ENCODE measurements at regions not wholly inside any gene's neighbourhood (a gene's known extent, or its start where the extent isn't known, plus 50 kb on each side); places are given as distances from the start of the nearest gene placed in this dataset.
"Not testable (repeated sequence)": the region's sequence is repeated elsewhere in the genome, so short reads cannot be mapped to it uniquely, and the experiment has no call there.

DNA sequence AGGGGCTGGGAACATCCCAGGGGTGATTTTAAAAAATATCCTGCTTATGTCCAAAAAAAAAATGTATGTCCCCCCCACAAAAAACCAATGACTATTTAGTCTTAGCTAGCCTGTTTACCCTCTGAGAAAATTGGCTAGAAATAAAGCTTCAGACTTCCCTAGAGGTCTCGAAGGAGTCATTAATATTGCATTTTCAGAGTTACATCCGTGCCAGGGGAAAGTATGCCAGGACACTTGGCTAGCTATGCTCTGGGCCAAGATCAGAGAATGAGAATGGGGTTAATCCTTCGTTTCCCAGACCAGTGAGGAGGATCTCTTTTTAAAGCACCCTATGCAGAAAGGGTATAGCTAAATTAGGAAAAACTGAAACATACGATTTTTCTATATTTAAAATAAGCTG lies 183.6 kb downstream of the MC4R start:
- Mint-ChIP-seq H3K36me3 (ENCODE audit: low read depth) (no peaks in the 10 kb centered on the region), H3K27me3 (no peaks in the 10 kb centered on the region), H3K27ac (no peak overlapping the region), H3K4me1 (ENCODE audit: low read depth) (no peaks in the 10 kb centered on the region), H3K4me3 (no peak overlapping the region), H3K9me3 (no peaks in the 10 kb centered on the region)

- Mint-ChIP-seq H3K4me3 (no peak overlapping the region), H3K27ac (no peak overlapping the region), H3K4me1 (ENCODE audit: low read depth) (no peaks in the 10 kb centered on the region), H3K9me3 (no peaks in the 10 kb centered on the region), H3K36me3 (ENCODE audit: low read depth) (no peaks in the 10 kb centered on the region), H3K27me3 (no peaks in the 10 kb centered on the region)
These were observed 190.4 kb downstream of the MC4R start for GRCh38 chr18:60182223-60182622.

DNA sequence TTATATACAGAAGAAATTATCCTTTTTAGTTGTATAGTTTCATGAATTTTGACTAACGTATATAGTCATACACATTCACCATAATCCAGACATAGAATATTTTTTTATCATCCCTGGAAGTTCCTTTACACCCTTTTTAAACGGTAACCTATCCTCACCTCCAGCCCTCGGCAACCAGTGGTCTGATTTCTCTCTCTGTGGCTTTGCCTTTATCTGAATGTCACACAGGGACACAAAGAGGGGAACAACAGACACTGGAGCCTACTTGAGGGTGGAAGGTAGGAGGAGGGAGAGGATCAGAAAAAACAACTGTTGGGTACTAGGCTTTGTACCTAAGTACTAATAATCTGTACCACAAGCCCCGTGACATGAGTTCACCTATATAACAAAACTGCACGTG lies 191.9 kb downstream of the MC4R start:
- Mint-ChIP-seq H3K4me3 (no peak overlapping the region), H3K9me3 (no peaks in the 10 kb centered on the region), H3K27ac (no peak overlapping the region), H3K36me3 (ENCODE audit: low read depth) (no peaks in the 10 kb centered on the region), H3K4me1 (ENCODE audit: low read depth) (no peaks in the 10 kb centered on the region), H3K27me3 (no peaks in the 10 kb centered on the region)

DNA sequence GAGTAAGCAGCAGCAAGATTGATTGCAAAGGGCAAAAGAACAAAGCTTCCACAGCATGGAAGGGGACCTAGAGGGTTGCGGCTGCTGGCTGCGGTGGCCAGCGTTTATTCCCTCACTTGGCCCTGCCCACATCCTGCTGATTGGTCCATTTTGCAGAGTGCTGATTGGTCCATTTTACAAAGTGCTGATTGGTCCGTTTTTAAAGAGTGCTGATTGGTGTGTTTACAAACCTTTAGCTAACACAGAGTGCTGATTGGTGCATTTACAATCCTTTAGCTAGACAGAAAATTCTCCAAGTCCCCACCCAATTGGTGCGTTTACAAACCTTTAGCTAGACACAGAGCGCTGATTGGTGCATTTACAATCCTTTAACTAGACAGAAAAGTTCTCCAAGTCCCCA lies 194.4 kb downstream of the MC4R start:
- not testable (repeated sequence) for H3K9me3 Mint-ChIP-seq; H3K4me3 Mint-ChIP-seq; H3K4me1 Mint-ChIP-seq (ENCODE audit: low read depth); H3K36me3 Mint-ChIP-seq (ENCODE audit: low read depth); H3K27ac Mint-ChIP-seq; H3K27me3 Mint-ChIP-seq

- H3K27ac Mint-ChIP-seq: no peak overlapping the region
These were observed 196.3 kb downstream of the MC4R start for GRCh38 chr18:60176259-60176658.

DNA sequence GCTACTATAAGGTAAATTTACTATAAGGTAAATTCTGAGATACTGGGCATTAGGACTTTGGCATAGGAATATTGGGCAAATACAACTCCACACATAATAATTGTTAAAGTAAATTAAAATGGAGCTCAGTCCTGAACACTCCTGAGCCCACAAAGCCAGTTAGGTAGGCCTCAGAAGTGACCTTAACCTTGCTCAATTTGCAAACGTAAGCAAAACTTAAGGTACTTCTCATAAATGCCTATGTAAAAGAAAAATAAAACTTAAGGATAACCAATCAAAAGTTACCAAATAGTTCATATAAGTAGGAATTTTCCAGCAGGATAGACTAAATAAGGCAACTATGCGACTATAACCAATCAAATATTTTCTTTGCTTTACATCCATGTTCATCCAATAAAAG lies 197.7 kb downstream of the MC4R start:
- no peaks in the 10 kb centered on the region for H3K9me3 Mint-ChIP-seq
- H3K4me3 Mint-ChIP-seq: no peak overlapping the region
- H3K4me1 Mint-ChIP-seq (ENCODE audit: low read depth): no peaks in the 10 kb centered on the region
- H3K27me3 Mint-ChIP-seq: no peaks in the 10 kb centered on the region
- H3K36me3 Mint-ChIP-seq (ENCODE audit: low read depth): no peaks in the 10 kb centered on the region
- no peak overlapping the region for H3K27ac Mint-ChIP-seq

More at GRCh38 chr18:60176259-60176658, 196.3 kb downstream of the MC4R start:
- H3K36me3 Mint-ChIP-seq (ENCODE audit: low read depth): no peaks in the 10 kb centered on the region
- H3K4me3 Mint-ChIP-seq: no peak overlapping the region
- H3K27me3 Mint-ChIP-seq: no peaks in the 10 kb centered on the region
- no peaks in the 10 kb centered on the region for H3K4me1 Mint-ChIP-seq (ENCODE audit: low read depth)
- no peaks in the 10 kb centered on the region for H3K9me3 Mint-ChIP-seq

DNA sequence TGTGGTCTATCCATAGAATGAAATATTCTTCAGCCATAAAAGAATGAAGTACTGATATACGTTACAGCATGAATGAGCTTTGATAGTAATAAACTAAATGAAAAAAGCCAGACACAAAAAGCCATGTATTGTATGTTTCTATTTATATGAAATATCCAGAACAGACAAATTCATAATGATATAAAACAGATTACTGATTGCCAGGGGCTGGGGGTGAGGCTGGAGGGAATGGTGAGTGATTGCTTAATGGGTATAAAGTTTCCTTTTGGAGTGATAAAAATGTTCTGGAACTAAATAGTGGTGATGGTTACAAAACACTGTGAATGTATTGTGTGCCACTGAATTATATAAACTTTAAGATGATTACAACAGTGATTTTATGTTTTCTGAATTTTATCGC lies 200.5 kb downstream of the MC4R start:
- Mint-ChIP-seq H3K4me1 (ENCODE audit: low read depth) (no peaks in the 10 kb centered on the region), H3K4me3 (no peak overlapping the region)

GRCh38 chr18:60163622-60164021 lies 209.0 kb downstream of the MC4R start:
- H3K27ac Mint-ChIP-seq: no peak overlapping the region
- H3K4me1 Mint-ChIP-seq (ENCODE audit: low read depth): no peaks in the 10 kb centered on the region
- H3K27me3 Mint-ChIP-seq: no peaks in the 10 kb centered on the region
- H3K4me3 Mint-ChIP-seq: no peak overlapping the region
- no peaks in the 10 kb centered on the region for H3K9me3 Mint-ChIP-seq
- H3K36me3 Mint-ChIP-seq (ENCODE audit: low read depth): no peaks in the 10 kb centered on the region

More for the DNA sequence above, 200.5 kb downstream of the MC4R start:
- H3K9me3 Mint-ChIP-seq: no peaks in the 10 kb centered on the region
- no peak overlapping the region for H3K27ac Mint-ChIP-seq
- H3K27me3 Mint-ChIP-seq: no peaks in the 10 kb centered on the region
- H3K36me3 Mint-ChIP-seq (ENCODE audit: low read depth): no peaks in the 10 kb centered on the region

GRCh38 chr18:60162388-60162787 lies 210.2 kb downstream of the MC4R start:
- H3K4me1 Mint-ChIP-seq (ENCODE audit: low read depth): no peaks in the 10 kb centered on the region

DNA sequence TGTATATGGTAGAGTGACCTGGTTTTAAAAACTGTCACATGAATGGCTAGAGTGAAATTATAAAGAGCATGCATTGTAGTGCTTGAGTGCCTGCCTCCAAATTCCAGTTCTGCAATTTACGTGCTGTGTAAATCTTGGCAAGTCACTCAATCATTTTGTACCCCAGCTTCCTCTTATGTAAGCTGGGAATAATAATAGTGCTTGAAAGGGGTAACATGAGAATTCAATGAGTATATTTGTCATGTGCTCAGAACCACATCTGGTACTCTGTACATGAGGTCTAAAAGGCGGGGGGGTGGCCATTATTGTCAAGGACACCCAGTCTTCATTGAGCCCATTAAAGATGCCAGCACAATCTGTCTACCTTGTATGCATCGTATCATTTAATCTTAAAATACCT lies 214.8 kb downstream of the MC4R start:
- H3K9me3 Mint-ChIP-seq: no peaks in the 10 kb centered on the region
- no peak overlapping the region for H3K4me3 Mint-ChIP-seq
- no peaks in the 10 kb centered on the region for H3K27me3 Mint-ChIP-seq
- H3K4me1 Mint-ChIP-seq (ENCODE audit: low read depth): no peaks in the 10 kb centered on the region
- no peak overlapping the region for H3K27ac Mint-ChIP-seq
- H3K36me3 Mint-ChIP-seq (ENCODE audit: low read depth): no peaks in the 10 kb centered on the region

More at GRCh38 chr18:60162388-60162787, 210.2 kb downstream of the MC4R start:
- H3K27ac Mint-ChIP-seq: no peak overlapping the region
- no peak overlapping the region for H3K4me3 Mint-ChIP-seq
- no peaks in the 10 kb centered on the region for H3K36me3 Mint-ChIP-seq (ENCODE audit: low read depth)
- H3K27me3 Mint-ChIP-seq: no peaks in the 10 kb centered on the region
- no peaks in the 10 kb centered on the region for H3K9me3 Mint-ChIP-seq

DNA sequence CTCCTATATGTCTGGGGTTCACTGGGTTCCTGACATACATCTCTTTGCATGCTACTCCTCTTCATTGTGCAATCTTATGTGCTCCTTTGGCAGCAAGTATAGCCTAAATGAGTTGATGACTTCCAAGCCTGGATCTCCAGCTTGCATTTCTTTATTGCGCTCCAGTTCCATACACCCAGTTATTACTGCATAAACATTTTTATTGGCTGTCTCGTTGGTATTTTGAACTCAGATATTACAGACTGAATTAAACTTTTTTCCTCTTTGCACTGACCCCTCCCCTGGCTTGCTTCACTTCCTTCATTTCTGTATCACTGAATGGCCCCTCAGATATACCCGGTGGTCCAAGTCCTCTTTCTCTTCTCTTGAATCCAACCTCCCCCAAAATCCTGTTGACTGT lies 219.2 kb downstream of the MC4R start:
- H3K27ac Mint-ChIP-seq: no peak overlapping the region
- no peaks in the 10 kb centered on the region for H3K27me3 Mint-ChIP-seq
- H3K36me3 Mint-ChIP-seq (ENCODE audit: low read depth): no peaks in the 10 kb centered on the region
- H3K4me3 Mint-ChIP-seq: no peak overlapping the region
- no peaks in the 10 kb centered on the region for H3K9me3 Mint-ChIP-seq
- no peaks in the 10 kb centered on the region for H3K4me1 Mint-ChIP-seq (ENCODE audit: low read depth)

GRCh38 chr18:60149316-60149715 lies 223.3 kb downstream of the MC4R start:
- Mint-ChIP-seq H3K36me3 (ENCODE audit: low read depth) (no peaks in the 10 kb centered on the region), H3K9me3 (no peaks in the 10 kb centered on the region), H3K27me3 (no peaks in the 10 kb centered on the region), H3K27ac (no peak overlapping the region), H3K4me1 (ENCODE audit: low read depth) (no peaks in the 10 kb centered on the region), H3K4me3 (no peak overlapping the region)

DNA sequence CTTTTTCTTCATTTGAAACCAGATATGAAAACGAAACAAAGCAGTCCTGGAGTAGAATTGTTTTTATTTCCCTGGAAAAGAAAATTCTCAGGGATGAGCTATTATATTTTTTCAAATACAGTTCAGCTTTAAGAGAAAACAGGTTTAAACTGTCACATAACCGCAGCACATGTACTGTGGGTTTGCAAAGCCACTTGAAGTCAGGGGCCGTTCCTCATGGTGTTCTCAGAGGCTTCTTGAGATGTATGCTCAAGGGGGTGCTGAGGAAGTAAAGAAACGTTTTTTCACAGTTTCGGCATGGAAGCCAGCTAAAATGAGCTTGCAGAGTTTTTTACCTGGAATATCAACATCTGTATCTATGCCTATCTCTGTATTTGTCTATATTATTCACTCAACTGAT lies 225.3 kb downstream of the MC4R start:
- no peaks in the 10 kb centered on the region for H3K4me1 Mint-ChIP-seq (ENCODE audit: low read depth)
- no peaks in the 10 kb centered on the region for H3K36me3 Mint-ChIP-seq (ENCODE audit: low read depth)
- no peak overlapping the region for H3K4me3 Mint-ChIP-seq
- no peak overlapping the region for H3K27ac Mint-ChIP-seq
- H3K27me3 Mint-ChIP-seq: no peaks in the 10 kb centered on the region
- H3K9me3 Mint-ChIP-seq: no peaks in the 10 kb centered on the region

- H3K9me3 Mint-ChIP-seq: no peaks in the 10 kb centered on the region
- H3K36me3 Mint-ChIP-seq (ENCODE audit: low read depth): no peaks in the 10 kb centered on the region
- no peak overlapping the region for H3K27ac Mint-ChIP-seq
- H3K4me3 Mint-ChIP-seq: no peak overlapping the region
- no peaks in the 10 kb centered on the region for H3K4me1 Mint-ChIP-seq (ENCODE audit: low read depth)
- H3K27me3 Mint-ChIP-seq: no peaks in the 10 kb centered on the region
These were observed 226.2 kb downstream of the MC4R start for GRCh38 chr18:60146220-60146960.

DNA sequence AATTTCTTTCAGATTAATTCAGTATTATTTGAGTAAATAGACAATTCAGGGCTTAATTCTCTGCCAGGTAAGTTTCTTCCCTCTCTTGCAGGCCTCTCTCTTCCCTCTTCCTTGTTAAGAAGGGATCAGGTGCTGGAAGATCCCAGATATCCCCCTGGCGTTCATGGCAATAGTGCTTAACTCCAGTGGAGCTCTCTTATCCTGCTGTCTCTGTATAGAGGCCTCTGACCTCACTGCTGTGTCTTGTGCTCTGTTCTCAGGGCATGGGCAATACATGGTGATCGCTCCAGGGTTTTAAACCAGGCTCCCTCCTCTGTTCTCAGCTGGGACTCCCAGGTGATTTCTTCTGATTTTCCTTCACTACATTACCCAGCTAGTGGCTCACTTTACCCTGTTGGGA lies 226.8 kb downstream of the MC4R start:
- Mint-ChIP-seq H3K36me3 (ENCODE audit: low read depth) (no peaks in the 10 kb centered on the region), H3K4me1 (ENCODE audit: low read depth) (no peaks in the 10 kb centered on the region), H3K9me3 (no peaks in the 10 kb centered on the region), H3K27ac (no peak overlapping the region), H3K4me3 (no peak overlapping the region), H3K27me3 (no peaks in the 10 kb centered on the region)

- Mint-ChIP-seq H3K4me1 (ENCODE audit: low read depth) (no peaks in the 10 kb centered on the region), H3K36me3 (ENCODE audit: low read depth) (no peaks in the 10 kb centered on the region), H3K27me3 (no peaks in the 10 kb centered on the region)
These were observed 235.0 kb downstream of the PMAIP1 start for GRCh38 chr18:60134806-60135205.

More at GRCh38 chr18:60134806-60135205, 235.0 kb downstream of the PMAIP1 start:
- Mint-ChIP-seq H3K27ac (no peak overlapping the region), H3K4me3 (no peak overlapping the region), H3K9me3 (peaks cover 9% of the 10 kb centered on the region)

Measured in stimulated activated naive CD8-positive, alpha-beta T cell treated with anti-CD3 and anti-CD28 coated beads, Interleukin-15, Interleukin-2, amounts not matched to agents 100 ng/mL and 50 ng/mL, for 24 hours (primary cell).